Fibroblast of lung (primary cell): ENCODE measurements at regions not wholly inside any gene's neighbourhood (a gene's known extent, or its start where the extent isn't known, plus 50 kb on each side); places are given as distances from the start of the nearest gene placed in this dataset.

Experiments used
- CTCF ChIP-seq, 2 donors: IDR thresholded peaks in 1 of 2; conservative IDR thresholded peaks in 1 of 2; 1 replicate in 1 of 2; 2 replicates in 1 of 2; pipeline ENCODE4 v1.5.1; 2011 to 2012; ENCODE audit warnings: low read length in 2 of 2, control low read depth in 1 of 2, inconsistent platforms in 1 of 2, low read depth in 1 of 2, mild to moderate bottlenecking in 1 of 2
- EZH2 ChIP-seq: IDR thresholded peaks from 2 replicates; pipeline ENCODE4 v1.5.1; 2012; ENCODE audit warnings: low read length, control low read depth, mild to moderate bottlenecking; ENCODE audit errors: missing control alignments

- TF ChIP-seq CTCF (conservative IDR thresholded peaks at IDR 0.05 in 1 of 2, IDR thresholded peaks at IDR 0.05 in 1 of 2; ENCODE audit: low read depth in 1 of 2, low read length in 2 of 2): no peak
- no peak for TF ChIP-seq EZH2
Measured at GRCh38 chr7:98679741-98680140, 62.7 kb downstream of the NPTX2 start.
